Mesenchymal stem cell (in vitro differentiated cells and primary cell): ENCODE measurements at regions not wholly inside any gene's neighbourhood (a gene's known extent, or its start where the extent isn't known, plus 50 kb on each side); places are given as distances from the start of the nearest gene placed in this dataset.

Experiments used
- DNase-seq: peaks from one replicate; pipeline ENCODE4 v3.0.0-alpha.2; 2013
- H2AFZ ChIP-seq: one replicate; pipeline ENCODE4 v1.6.1; 2013; ENCODE audit warnings: low read depth, mild to moderate bottlenecking, control low read depth, inconsistent platforms, low read length, moderate library complexity
- H2AK5ac ChIP-seq: 2 replicates; pipeline ENCODE4 v1.6.1; 2013; ENCODE audit warnings: low read length, moderate library complexity, mild to moderate bottlenecking, inconsistent platforms; ENCODE audit not compliant: severe bottlenecking
- H2BK120ac ChIP-seq: one replicate; pipeline ENCODE4 v1.6.1; 2013; ENCODE audit warnings: low read depth, mild to moderate bottlenecking, inconsistent platforms, low read length, moderate library complexity
- H2BK12ac ChIP-seq, 2 experiments: one replicate each; pipeline ENCODE4 v1.6.1; 2013; ENCODE audit warnings: inconsistent platforms in 2 of 2, low read length in 2 of 2, mild to moderate bottlenecking in 2 of 2, moderate library complexity in 2 of 2, control low read depth in 1 of 2
- H2BK15ac ChIP-seq: one replicate; pipeline ENCODE4 v1.6.1; 2013; ENCODE audit warnings: mild to moderate bottlenecking, low read depth, inconsistent platforms; ENCODE audit not compliant: poor library complexity, severe bottlenecking
- H2BK5ac ChIP-seq: 2 replicates; pipeline ENCODE4 v1.6.1; 2013; ENCODE audit warnings: low read depth, mild to moderate bottlenecking, low read length, control low read depth, inconsistent platforms; ENCODE audit not compliant: poor library complexity, severe bottlenecking
- H3K14ac ChIP-seq, 2 experiments: one replicate each; pipeline ENCODE4 v1.6.1; 2013; ENCODE audit warnings: inconsistent platforms in 2 of 2, low read length in 2 of 2, control low read depth in 1 of 2, mild to moderate bottlenecking in 1 of 2, moderate library complexity in 1 of 2
- H3K18ac ChIP-seq, 2 experiments: one replicate each; pipeline ENCODE4 v1.6.1; 2013; ENCODE audit warnings: inconsistent platforms in 2 of 2, low read length in 2 of 2, control low read depth in 1 of 2, low read depth in 1 of 2, mild to moderate bottlenecking in 1 of 2
- H3K23ac ChIP-seq, 2 experiments: one replicate each; pipeline ENCODE4 v1.6.1; 2013; ENCODE audit warnings: inconsistent platforms in 2 of 2, low read length in 2 of 2, mild to moderate bottlenecking in 2 of 2, moderate library complexity in 2 of 2, control low read depth in 1 of 2
- H3K27ac ChIP-seq: 2 replicates; pipeline ENCODE4 v1.5.1; 2013; ENCODE audit warnings: mild to moderate bottlenecking, moderate library complexity, low read length, control low read depth, inconsistent platforms; ENCODE audit not compliant: poor library complexity, severe bottlenecking
- H3K27me3 ChIP-seq, 2 experiments: 2 replicates each; pipeline versions ENCODE4 v1.6.1 to v1.7.0; 2013; ENCODE audit warnings: low read length in 2 of 2, mild to moderate bottlenecking in 2 of 2, moderate library complexity in 2 of 2, control low read depth in 1 of 2, inconsistent platforms in 1 of 2; ENCODE audit not compliant: control insufficient read depth in 1 of 2, insufficient read depth in 1 of 2
- H3K36me3 ChIP-seq, 2 experiments: 2 replicates each; pipeline versions ENCODE4 v1.6.1 to v1.7.0; 2013; ENCODE audit warnings: low read length in 2 of 2, control low read depth in 1 of 2, inconsistent platforms in 1 of 2, low read depth in 1 of 2, mild to moderate bottlenecking in 1 of 2; ENCODE audit not compliant: insufficient read depth in 2 of 2, control insufficient read depth in 1 of 2
- H3K4ac ChIP-seq, 2 experiments: one replicate each; pipeline ENCODE4 v1.6.1; 2013; ENCODE audit warnings: inconsistent platforms in 2 of 2, low read length in 2 of 2, mild to moderate bottlenecking in 2 of 2, moderate library complexity in 2 of 2, control low read depth in 1 of 2, low read depth in 1 of 2
- H3K4me1 ChIP-seq: 2 replicates; pipeline ENCODE4 v1.6.1; 2013; ENCODE audit warnings: low read depth, low read length, control low read depth; ENCODE audit not compliant: control insufficient read depth, insufficient read depth
- H3K4me2 ChIP-seq: 2 replicates; pipeline ENCODE4 v1.6.1; 2013; ENCODE audit warnings: low read length, mild to moderate bottlenecking, inconsistent platforms; ENCODE audit not compliant: poor library complexity, severe bottlenecking
- H3K4me3 ChIP-seq, 2 experiments: 2 replicates each; pipeline versions ENCODE4 v1.5.1 to v1.7.0; 2013; ENCODE audit warnings: low read length in 2 of 2, mild to moderate bottlenecking in 2 of 2, control low read depth in 1 of 2, low read depth in 1 of 2; ENCODE audit not compliant: insufficient read depth in 1 of 2
- H3K79me1 ChIP-seq: replicated peaks from 2 replicates; pipeline ENCODE4 v1.6.1; 2013; ENCODE audit warnings: mild to moderate bottlenecking, control low read depth, low read length, inconsistent platforms; ENCODE audit not compliant: poor library complexity, severe bottlenecking
- H3K9ac ChIP-seq: 2 replicates; pipeline ENCODE4 v1.7.0; 2013; ENCODE audit warnings: mild to moderate bottlenecking, low read length, moderate library complexity
- H3K9me3 ChIP-seq: 2 replicates; pipeline ENCODE4 v1.7.0; 2013; ENCODE audit warnings: mild to moderate bottlenecking, low read length; ENCODE audit not compliant: control insufficient read depth
- H4K8ac ChIP-seq: one replicate; pipeline ENCODE4 v1.6.1; 2013; ENCODE audit warnings: inconsistent platforms, mild to moderate bottlenecking, low read length, moderate library complexity
- H4K91ac ChIP-seq: one replicate; pipeline ENCODE4 v1.6.1; 2013; ENCODE audit warnings: mild to moderate bottlenecking, low read length, inconsistent platforms
- WGBS: methylation state at CpG from one replicate; pipeline ENCODE4 v1.1.7; 2013; ENCODE audit warnings: mixed read lengths; 5-methylcytosine and 5-hydroxymethylcytosine counted together

GRCh38 chr5:4007001-4007400, 411.4 kb downstream of the IRX1 start:
- Histone ChIP-seq H3K27me3 (no peaks in the 10 kb centered on the region), H2AFZ (no peak overlapping the region), H3K27ac (no peak overlapping the region), H3K23ac (no peak overlapping the region), H4K8ac (no peak overlapping the region), H3K79me1 (no peaks in the 10 kb centered on the region), H2BK15ac (no peak overlapping the region), H3K4ac (no peak overlapping the region), H2BK12ac (no peak overlapping the region), H3K9ac (no peak overlapping the region), H3K4me2 (no peak overlapping the region), H4K91ac (no peak overlapping the region), H3K9me3 (no peaks in the 10 kb centered on the region), H2BK120ac (no peak overlapping the region), H3K36me3 (no peaks in the 10 kb centered on the region), H3K14ac (no peak overlapping the region), H2AK5ac (no peak overlapping the region), H2BK5ac (no peak overlapping the region), H3K4me3 (no peak overlapping the region), H3K4me1 (no peaks in the 10 kb centered on the region), H3K18ac (no peak overlapping the region)
- no peak for DNase-seq
- WGBS: 82% methylated on average over 3 of the region's 3 CpGs

- Histone ChIP-seq H3K27ac (no peak overlapping the region), H2BK12ac (no peak overlapping the region), H3K9me3 (no peaks in the 10 kb centered on the region), H3K9ac (no peak overlapping the region), H2AFZ (no peak overlapping the region), H3K27me3 (no peaks in the 10 kb centered on the region), H4K91ac (no peak overlapping the region), H3K14ac (no peak overlapping the region), H3K79me1 (no peaks in the 10 kb centered on the region), H2BK15ac (no peak overlapping the region), H4K8ac (no peak overlapping the region), H3K4me1 (no peaks in the 10 kb centered on the region), H2AK5ac (no peak overlapping the region), H3K36me3 (no peaks in the 10 kb centered on the region), H3K23ac (no peak overlapping the region), H3K4ac (no peak overlapping the region), H3K4me3 (no peak overlapping the region), H2BK5ac (no peak overlapping the region), H3K18ac (no peak overlapping the region), H3K4me2 (no peak overlapping the region), H2BK120ac (no peak overlapping the region)
- no peak for DNase-seq
- 70% methylated on average over 6 of the region's 6 CpGs for WGBS
These were observed 416.3 kb downstream of the IRX1 start for GRCh38 chr5:4011943-4012342.

DNA sequence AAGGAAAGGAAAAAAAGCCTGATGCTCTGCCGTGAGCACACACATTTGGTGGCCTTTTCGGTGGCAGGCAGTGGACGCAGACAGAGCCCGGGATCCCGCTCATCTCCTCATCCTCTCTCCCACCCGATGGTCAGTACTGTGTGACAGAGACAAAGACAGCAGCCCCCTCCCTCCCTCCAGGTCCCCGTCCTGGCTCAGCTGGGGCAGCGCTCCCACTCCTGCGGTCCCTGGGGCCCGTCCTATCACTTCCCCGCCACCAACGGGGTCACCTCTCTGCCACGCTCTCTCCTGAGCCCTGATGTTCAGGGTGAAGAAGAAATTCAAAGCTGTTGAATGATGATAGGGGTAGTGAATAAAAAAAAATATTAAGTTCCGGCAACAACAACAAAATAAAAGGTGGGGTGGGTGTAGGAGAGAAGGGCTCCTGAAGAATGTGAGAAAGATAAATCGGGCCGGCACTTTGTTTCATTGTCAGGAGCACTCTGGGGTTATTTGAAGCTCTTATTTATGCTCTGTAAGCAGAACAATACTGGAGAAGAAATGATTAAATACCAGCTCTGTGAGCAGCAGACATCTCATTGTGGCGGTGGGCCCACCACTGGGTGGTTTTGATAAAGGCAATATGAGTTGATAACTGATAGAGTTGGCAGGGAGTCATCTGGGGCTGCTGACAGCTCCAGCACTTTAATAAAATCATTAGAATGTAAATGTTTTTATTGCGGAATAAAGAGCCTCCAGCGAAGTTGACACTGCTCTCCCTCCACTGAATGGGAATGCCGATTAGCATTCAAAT, 417.7 kb downstream of the IRX1 start:
- H3K9me3 ChIP-seq: no peaks in the 10 kb centered on the region
- H2AK5ac ChIP-seq: no peak overlapping the region
- H3K79me1 ChIP-seq: no peaks in the 10 kb centered on the region
- no peak for DNase-seq
- H3K36me3 ChIP-seq: no peaks in the 10 kb centered on the region
- H2BK5ac ChIP-seq: no peak overlapping the region
- no peak overlapping the region for H4K91ac ChIP-seq
- H2BK120ac ChIP-seq: no peak overlapping the region
- H3K23ac ChIP-seq: no peak overlapping the region
- no peak overlapping the region for H2AFZ ChIP-seq
- no peak overlapping the region for H3K4me2 ChIP-seq
- no peak overlapping the region for H3K4ac ChIP-seq
- no peak overlapping the region for H3K4me3 ChIP-seq
- no peaks in the 10 kb centered on the region for H3K27me3 ChIP-seq
- no peak overlapping the region for H3K18ac ChIP-seq
- no peak overlapping the region for H3K14ac ChIP-seq
- H2BK12ac ChIP-seq: no peak overlapping the region
- H4K8ac ChIP-seq: no peak overlapping the region
- no peak overlapping the region for H2BK15ac ChIP-seq
- H3K9ac ChIP-seq: no peak overlapping the region
- H3K27ac ChIP-seq: no peak overlapping the region
- H3K4me1 ChIP-seq: no peaks in the 10 kb centered on the region
- 76% methylated on average over 20 of the region's 20 CpGs for WGBS

DNA sequence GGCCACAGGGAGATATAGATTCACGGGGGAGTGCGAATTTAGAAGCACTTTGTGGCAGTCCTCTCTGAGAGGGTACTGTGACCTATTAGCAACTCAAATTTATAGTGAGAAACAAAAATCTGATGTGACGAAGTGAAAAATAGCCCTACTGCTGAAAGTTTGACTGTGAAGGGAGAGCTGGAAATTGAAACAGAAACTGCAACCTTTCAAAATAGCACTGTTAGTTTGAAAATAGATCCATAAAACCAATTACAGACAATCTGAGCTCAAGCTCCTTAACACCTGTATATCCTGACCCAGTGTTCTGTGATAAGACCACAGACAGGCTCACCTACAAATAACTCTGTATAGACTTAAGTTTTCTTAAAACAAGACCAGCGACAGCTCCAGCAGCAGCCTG, 420.1 kb downstream of the IRX1 start:
- Histone ChIP-seq H3K4me1 (no peaks in the 10 kb centered on the region), H3K14ac (no peak overlapping the region), H4K91ac (no peak overlapping the region), H3K4me2 (no peak overlapping the region), H3K23ac (no peak overlapping the region), H3K36me3 (no peaks in the 10 kb centered on the region), H2BK12ac (no peak overlapping the region), H3K18ac (no peak overlapping the region), H2BK5ac (no peak overlapping the region), H3K27me3 (no peaks in the 10 kb centered on the region), H3K4ac (no peak overlapping the region), H2AFZ (no peak overlapping the region), H3K4me3 (no peak overlapping the region), H3K27ac (no peak overlapping the region), H4K8ac (no peak overlapping the region), H3K9ac (no peak overlapping the region), H2AK5ac (no peak overlapping the region), H3K79me1 (no peaks in the 10 kb centered on the region), H3K9me3 (no peaks in the 10 kb centered on the region), H2BK15ac (no peak overlapping the region), H2BK120ac (no peak overlapping the region)
- DNase-seq: no peak
- WGBS: 76% methylated on average over 4 of the region's 4 CpGs
